ENCODE measurements at regions not wholly inside any gene's neighbourhood (a gene's known extent, or its start where the extent isn't known, plus 50 kb on each side); places are given as distances from the start of the nearest gene placed in this dataset.
"Not testable (repeated sequence)": the region's sequence is repeated elsewhere in the genome, so short reads cannot be mapped to it uniquely, and the experiment has no call there.

GRCh38 chr16:48687421-48688038 lies 77.5 kb upstream of the N4BP1 start:
- peak; percentile 12 for DNase-seq (ENCODE audit: low read depth, low spot score)

GRCh38 chr16:48684148-48684547 lies 74.2 kb upstream of the N4BP1 start:
- no peak for DNase-seq (ENCODE audit: low read depth, low spot score)

- DNase-seq (ENCODE audit: low read depth, low spot score) = no peak
Observed at GRCh38 chr16:48682971-48683370, 73.0 kb upstream of the N4BP1 start.

- DNase-seq (ENCODE audit: low read depth, low spot score) = no peak
Observed at GRCh38 chr16:48681520-48681919, 71.5 kb upstream of the N4BP1 start.

GRCh38 chr16:48680881-48681280 lies 70.9 kb upstream of the N4BP1 start:
- no peak for DNase-seq (ENCODE audit: low read depth, low spot score)

DNA sequence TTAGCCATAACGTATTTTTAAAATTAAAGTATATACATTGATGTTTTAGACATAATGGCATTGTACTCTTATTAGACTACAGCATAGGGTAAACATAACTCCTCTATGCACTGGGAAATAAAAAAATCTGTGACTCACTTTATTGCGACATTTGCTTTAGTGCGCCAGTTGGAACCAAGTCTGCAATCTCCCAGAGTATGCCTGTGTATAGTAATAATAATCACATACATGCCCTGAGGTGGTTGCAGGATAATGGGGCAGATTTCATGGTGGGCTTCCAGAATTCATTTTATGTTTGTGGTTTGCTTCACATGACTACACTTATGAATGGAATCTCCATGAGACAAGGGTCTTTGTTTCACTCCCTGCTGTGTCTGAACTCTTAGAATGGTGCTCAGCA lies 66.9 kb upstream of the N4BP1 start:
- DNase-seq (ENCODE audit: low read depth, low spot score) = no peak

DNA sequence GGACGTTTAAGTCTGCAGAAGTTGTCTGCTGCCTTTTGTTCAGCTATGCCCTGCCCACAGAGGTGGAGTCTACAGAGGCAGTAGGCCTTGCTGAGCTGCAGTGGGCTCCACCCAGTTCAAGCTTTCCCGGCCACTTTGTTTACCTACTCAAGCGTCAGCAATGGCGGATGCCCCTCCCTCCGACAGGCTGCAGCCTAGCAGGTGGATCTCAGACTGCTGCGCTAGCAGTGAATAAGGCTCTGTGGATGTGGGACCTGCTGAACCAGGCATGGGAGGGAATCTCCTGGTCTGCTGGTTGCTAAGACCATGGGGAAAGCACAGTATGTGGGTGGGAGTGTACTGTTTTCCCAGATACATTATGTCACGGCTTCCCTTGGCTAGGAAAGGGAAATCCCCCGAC lies 58.2 kb upstream of the N4BP1 start:
- not testable (repeated sequence) for DNase-seq (ENCODE audit: low read depth, low spot score)

DNA sequence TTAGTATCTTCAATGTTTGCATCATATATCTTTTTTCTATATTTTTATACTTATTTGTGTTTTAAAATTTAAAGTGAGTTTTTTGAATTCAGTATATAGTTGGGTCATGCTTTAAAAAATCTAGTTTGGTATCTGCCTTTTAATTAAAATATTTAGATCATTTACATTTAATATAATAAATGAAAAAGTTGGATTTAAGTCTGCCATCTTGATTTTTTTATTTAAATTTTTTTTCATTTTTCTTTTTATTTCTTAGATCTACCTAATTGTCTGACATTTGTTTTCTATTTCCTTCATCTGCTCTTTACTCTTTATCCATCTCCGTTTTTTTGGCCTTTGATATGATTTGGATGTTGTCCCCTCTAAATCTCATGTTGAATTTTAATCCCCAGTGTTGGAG lies 50.0 kb upstream of the N4BP1 start:
- DNase-seq (ENCODE audit: low read depth, low spot score) = no peak

All from brain pericyte (primary cell).